OCI-LY7 (cell line): ENCODE measurements at regions not wholly inside any gene's neighbourhood (a gene's known extent, or its start where the extent isn't known, plus 50 kb on each side); places are given as distances from the start of the nearest gene placed in this dataset.

Source experiments
- BruUV-seq: library from RNA; stranded (reverse); fragments of 400-500 nt; replicated peaks from 2 replicates; lab custom pipeline; 2021; lab: Mats Ljungman, UMichigan
- CTCF ChIA-PET: fragments of 300-600 bp; sonication (Branson Sonifier 250); formaldehyde crosslinking; loops from one replicate; lab custom pipeline; 2022; ENCODE audit warnings: antibody characterized with exemption; ENCODE audit not compliant: unreplicated experiment; lab: Charles Lee
- POLR2A ChIA-PET: fragments of 300-600 bp; sonication (Branson Sonifier 250); formaldehyde crosslinking; loops from one replicate; lab custom pipeline; 2022; ENCODE audit warnings: antibody characterized with exemption; lab: Charles Lee
- DNase-seq: peaks from one replicate; pipeline ENCODE4 v3.0.0-alpha.2; 2015; ENCODE audit warnings: low spot score
- H2AFZ ChIP-seq: fragments of 200-600 bp; sonication (generic), shearing (Covaris generic); 2 replicates; pipeline ENCODE4 v1.6.1; 2014; ENCODE audit warnings: mild to moderate bottlenecking, antibody characterized with exemption, low read length, moderate library complexity
- H3K27ac ChIP-seq: fragments of 200-600 bp; sonication (generic); 2 replicates; pipeline ENCODE4 v1.5.1; 2014; ENCODE audit warnings: mixed run types, low read depth, mild to moderate bottlenecking, moderate library complexity, low read length, inconsistent platforms; ENCODE audit not compliant: poor library complexity, severe bottlenecking
- H3K36me3 ChIP-seq: fragments of 200-600 bp; sonication (generic); 2 replicates; pipeline ENCODE4 v1.6.1; 2014; ENCODE audit warnings: mild to moderate bottlenecking, antibody characterized with exemption, low read length, moderate library complexity, mixed read lengths; ENCODE audit not compliant: insufficient read depth
- H3K4me1 ChIP-seq: fragments of 200-600 bp; sonication (generic); 2 replicates; pipeline ENCODE4 v1.5.1; 2014; ENCODE audit warnings: mild to moderate bottlenecking, low read length; ENCODE audit not compliant: insufficient read depth, poor library complexity, severe bottlenecking
- H3K4me2 ChIP-seq: fragments of 200-600 bp; sonication (generic); 2 replicates; pipeline ENCODE4 v1.6.1; 2014; ENCODE audit warnings: mild to moderate bottlenecking, low read length
- H3K4me3 ChIP-seq: fragments of 200-600 bp; sonication (generic); 2 replicates; pipeline ENCODE4 v1.5.1; 2014; ENCODE audit warnings: mild to moderate bottlenecking, low read depth, low read length; ENCODE audit not compliant: poor library complexity, severe bottlenecking
- H3K79me2 ChIP-seq: fragments of 200-600 bp; sonication (generic); 2 replicates; pipeline ENCODE4 v1.6.1; 2016; ENCODE audit warnings: low read depth, mild to moderate bottlenecking, low read length, moderate library complexity, mixed read lengths; ENCODE audit not compliant: insufficient read depth
- H3K9me2 ChIP-seq: fragments of 200-600 bp; sonication (generic); 2 replicates; pipeline ENCODE4 v1.6.1; 2016; ENCODE audit warnings: mild to moderate bottlenecking, low read length, mixed read lengths; ENCODE audit not compliant: insufficient read depth
- H3K9me3 ChIP-seq: fragments of 200-600 bp; sonication (generic); 2 replicates; pipeline ENCODE4 v1.6.1; 2014; ENCODE audit warnings: mild to moderate bottlenecking, mixed run types, low read length, mixed read lengths
- H4K20me1 ChIP-seq: fragments of 200-600 bp; sonication (generic); 2 replicates; pipeline ENCODE4 v1.6.1; 2014; ENCODE audit warnings: mild to moderate bottlenecking, antibody characterized with exemption, low read length, moderate library complexity, mixed read lengths; ENCODE audit not compliant: insufficient read depth
- CTCF ChIP-seq: fragments of 200-600 bp; sonication (generic); conservative IDR thresholded peaks from 2 replicates; pipeline ENCODE4 v1.5.1; 2014; ENCODE audit warnings: mild to moderate bottlenecking, antibody characterized with exemption, low read length, moderate library complexity, mixed read lengths
- EZH2phosphoT487 ChIP-seq: fragments of 200-600 bp; sonication (generic); IDR thresholded peaks from 2 replicates; pipeline ENCODE4 v1.6.1; 2018; ENCODE audit warnings: low read depth, borderline replicate concordance, mild to moderate bottlenecking, mixed run types, antibody characterized with exemption, low read length, moderate library complexity, mixed read lengths
- intact Hi-C: fragments of 100-400 bp; cut with micrococcal nuclease; formaldehyde crosslinking; loops from one replicate; pipeline ENCODE4 v1.10.0; 2022; ENCODE audit not compliant: unreplicated experiment

- H3K9me2 ChIP-seq: no peaks in the 10 kb centered on the region
- H3K4me3 ChIP-seq: no peak overlapping the region
- H3K9me3 ChIP-seq: no peaks in the 10 kb centered on the region
- no peaks in the 10 kb centered on the region for H3K4me1 ChIP-seq
- no peak for DNase-seq
- H2AFZ ChIP-seq: no peak overlapping the region
- H3K36me3 ChIP-seq: no peaks in the 10 kb centered on the region
- H3K27ac ChIP-seq: no peak overlapping the region
- ChIA-PET CTCF (no interaction called here), POLR2A (no interaction called here)
- H3K4me2 ChIP-seq: no peak overlapping the region
- no peak for TF ChIP-seq CTCF
- no peak for TF ChIP-seq EZH2phosphoT487
- H3K79me2 ChIP-seq: no peaks in the 10 kb centered on the region
- no peaks in the 10 kb centered on the region for H4K20me1 ChIP-seq
- intact Hi-C loops: no loop called here
- no TSS peak for BruUV-seq
Observed at GRCh38 chr1:175814885-175815284, 71.5 kb upstream of the TNR start.

GRCh38 chr1:175812936-175813335, 69.5 kb upstream of the TNR start:
- H3K4me2 ChIP-seq: no peak overlapping the region
- BruUV-seq: no TSS peak
- no peak overlapping the region for H3K4me3 ChIP-seq
- H3K4me1 ChIP-seq: no peaks in the 10 kb centered on the region
- POLR2A ChIA-PET: no interaction called here
- intact Hi-C loops: no loop called here
- no peaks in the 10 kb centered on the region for H3K9me3 ChIP-seq
- no peaks in the 10 kb centered on the region for H3K36me3 ChIP-seq
- CTCF ChIA-PET: no interaction called here
- no peak for TF ChIP-seq CTCF
- TF ChIP-seq EZH2phosphoT487: no peak
- DNase-seq: no peak
- H2AFZ ChIP-seq: no peak overlapping the region
- no peaks in the 10 kb centered on the region for H3K9me2 ChIP-seq
- no peaks in the 10 kb centered on the region for H4K20me1 ChIP-seq
- H3K79me2 ChIP-seq: no peaks in the 10 kb centered on the region
- no peak overlapping the region for H3K27ac ChIP-seq

GRCh38 chr1:175810305-175810704, 66.9 kb upstream of the TNR start:
- Histone ChIP-seq H3K4me2 (no peak overlapping the region), H4K20me1 (no peaks in the 10 kb centered on the region), H3K9me3 (no peaks in the 10 kb centered on the region), H3K36me3 (no peaks in the 10 kb centered on the region), H3K79me2 (no peaks in the 10 kb centered on the region), H3K9me2 (no peaks in the 10 kb centered on the region), H3K4me1 (no peaks in the 10 kb centered on the region), H3K27ac (no peak overlapping the region), H3K4me3 (no peak overlapping the region), H2AFZ (no peak overlapping the region)
- intact Hi-C loops: no loop called here
- ChIA-PET CTCF (no interaction called here), POLR2A (no interaction called here)
- TF ChIP-seq CTCF (no peak), EZH2phosphoT487 (no peak)
- DNase-seq: no peak
- BruUV-seq: no TSS peak
